GM13976 (cell line): ENCODE measurements at regions not wholly inside any gene's neighbourhood (a gene's known extent, or its start where the extent isn't known, plus 50 kb on each side); places are given as distances from the start of the nearest gene placed in this dataset.

Experiments
- DNase-seq: peaks from one replicate; pipeline ENCODE4 v3.0.0; 2012; ENCODE audit warnings: low spot score
- CTCF ChIP-seq: IDR thresholded peaks from 2 replicates; pipeline ENCODE4 v1.5.1; 2012; ENCODE audit warnings: borderline replicate concordance, mild to moderate bottlenecking; ENCODE audit not compliant: insufficient read depth; ENCODE audit errors: extremely low read depth, missing control alignments, control extremely low read depth
- in situ Hi-C: fragments of 300-500 bp; cut with MboI; formaldehyde crosslinking; loops from one replicate; pipeline ENCODE4 v1.12.0; 2022; ENCODE audit warnings: low sequenced_read_pairs, mixed read lengths, inconsistent platforms; ENCODE audit not compliant: unreplicated experiment

DNA sequence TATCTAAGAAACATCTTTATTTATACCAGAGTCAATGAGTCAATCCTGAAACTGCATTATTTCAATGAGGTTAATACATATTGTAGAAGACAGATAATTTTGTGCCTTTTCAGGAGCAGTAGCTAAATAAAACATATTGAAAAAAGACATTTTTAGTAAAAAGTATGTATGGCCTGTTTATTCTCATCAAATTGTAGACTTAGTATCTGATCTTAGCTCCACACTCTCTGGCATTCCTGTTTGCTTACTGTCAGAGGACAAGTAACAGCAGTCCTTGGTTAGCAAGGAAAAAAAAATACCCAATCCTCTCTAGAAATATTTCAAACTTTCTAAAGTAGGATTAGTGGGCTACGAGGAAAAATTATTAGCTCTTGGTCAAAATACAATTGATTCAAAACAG, 50.5 kb upstream of the GUCY1A1 start:
- TF ChIP-seq CTCF: no peak
- DNase-seq: no peak
- in situ Hi-C loops: no loop called here

- DNase-seq: no peak
- in situ Hi-C loops: no loop called here
- no peak for TF ChIP-seq CTCF
These were observed 51.4 kb upstream of the GUCY1A1 start for GRCh38 chr4:155615081-155615887.

DNA sequence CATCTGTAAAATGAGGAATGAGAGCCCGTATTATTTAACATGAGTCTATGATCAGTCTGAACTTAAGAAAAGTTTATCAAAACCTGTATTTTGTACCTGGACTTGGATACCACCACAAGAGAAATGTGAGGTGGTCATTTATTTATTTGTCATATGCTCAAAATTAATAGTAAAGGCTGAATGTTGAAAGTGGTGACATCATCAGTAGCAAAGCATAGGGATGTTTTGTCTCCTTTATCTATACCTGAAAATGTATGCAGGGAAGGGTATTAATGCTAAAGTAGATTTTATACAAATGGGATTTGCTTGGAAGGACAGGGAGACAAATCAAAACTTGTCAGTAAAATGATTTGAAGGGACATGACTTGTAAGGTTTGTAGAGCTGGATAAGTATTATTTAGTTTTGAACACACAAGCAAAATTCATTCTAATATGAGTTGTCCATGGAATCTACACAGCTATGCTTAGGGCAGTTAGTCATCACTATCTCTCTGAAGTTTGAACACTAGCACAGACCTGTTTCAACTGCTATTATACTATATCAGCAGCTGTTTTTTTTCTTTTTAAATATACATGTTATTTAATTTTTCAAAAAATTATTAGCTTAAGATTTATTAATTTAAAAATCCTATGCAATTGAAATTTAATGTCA, 52.4 kb upstream of the GUCY1A1 start:
- TF ChIP-seq CTCF: no peak
- in situ Hi-C loops: no loop called here

GRCh38 chr4:155612074-155612473, 54.6 kb upstream of the GUCY1A1 start:
- in situ Hi-C loops: no loop called here
- DNase-seq: no peak

More for the DNA sequence above, 52.4 kb upstream of the GUCY1A1 start:
- DNase-seq: no peak

GRCh38 chr4:155611501-155611900, 55.1 kb upstream of the GUCY1A1 start:
- in situ Hi-C loops: no loop called here
- no peak for TF ChIP-seq CTCF
- no peak for DNase-seq

More at GRCh38 chr4:155612074-155612473, 54.6 kb upstream of the GUCY1A1 start:
- no peak for TF ChIP-seq CTCF

GRCh38 chr4:155610143-155610542, 56.5 kb upstream of the GUCY1A1 start:
- no peak for DNase-seq

More at GRCh38 chr4:155610143-155610542, 56.5 kb upstream of the GUCY1A1 start:
- TF ChIP-seq CTCF: no peak
- in situ Hi-C loops: no loop called here
